Cardiac fibroblast (primary cell): ENCODE measurements at regions not wholly inside any gene's neighbourhood (a gene's known extent, or its start where the extent isn't known, plus 50 kb on each side); places are given as distances from the start of the nearest gene placed in this dataset.

ENCODE experiments used
- DNase-seq, 2 donors: peaks; one replicate each; pipeline versions ENCODE4 v3.0.0 to v3.0.0-alpha.2; 2010; ENCODE audit warnings: low read depth in 2 of 2
- H3K4me3 ChIP-seq, 2 donors: replicated peaks in 1 of 2; 1 replicate in 1 of 2; 2 replicates in 1 of 2; pipeline ENCODE4 v1.5.1; 2011; ENCODE audit warnings: low read depth in 2 of 2, low read length in 2 of 2, mild to moderate bottlenecking in 2 of 2, moderate library complexity in 1 of 2
- TF ChIP-seq, protein P1 (sequence below): IDR thresholded peaks from one replicate; pipeline ENCODE4 v1.5.1; 2011; ENCODE audit warnings: low read depth, mild to moderate bottlenecking, low read length, inconsistent platforms

DNA sequence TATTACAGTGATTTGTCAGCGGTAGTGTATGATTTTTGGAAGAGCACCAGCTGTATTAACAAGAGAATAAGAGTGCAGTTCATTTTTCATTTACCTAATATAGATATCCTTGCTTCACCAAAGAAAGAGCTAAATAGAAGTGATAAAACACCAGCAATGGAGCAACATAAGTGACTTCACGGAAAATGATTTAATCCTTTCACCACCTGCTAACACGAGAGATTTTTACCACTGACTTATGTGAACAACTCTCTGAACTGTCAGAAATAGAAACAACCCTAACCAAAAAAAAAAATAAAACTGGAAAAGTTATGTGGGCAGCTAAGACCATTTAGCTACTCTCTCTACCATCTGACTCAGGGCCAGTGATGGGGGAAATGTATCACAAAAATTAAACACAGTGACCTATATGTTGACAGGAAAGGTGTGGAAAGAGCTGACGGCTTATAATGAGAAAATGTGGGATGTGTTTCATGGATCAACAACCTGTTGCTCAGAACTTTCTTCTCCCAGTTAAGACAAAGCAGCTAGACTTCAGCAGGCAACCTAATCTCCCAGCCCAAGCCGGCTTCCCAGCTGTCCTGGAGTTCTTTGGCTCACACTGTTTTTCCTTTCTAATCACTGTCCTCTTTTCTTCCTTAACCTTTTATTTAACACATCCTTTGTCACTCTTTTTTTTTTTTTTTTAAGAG is 272.7 kb downstream of the SS18 start:
- no peak for DNase-seq
- no peak overlapping the region for H3K4me3 ChIP-seq
- TF ChIP-seq, protein P1, sequence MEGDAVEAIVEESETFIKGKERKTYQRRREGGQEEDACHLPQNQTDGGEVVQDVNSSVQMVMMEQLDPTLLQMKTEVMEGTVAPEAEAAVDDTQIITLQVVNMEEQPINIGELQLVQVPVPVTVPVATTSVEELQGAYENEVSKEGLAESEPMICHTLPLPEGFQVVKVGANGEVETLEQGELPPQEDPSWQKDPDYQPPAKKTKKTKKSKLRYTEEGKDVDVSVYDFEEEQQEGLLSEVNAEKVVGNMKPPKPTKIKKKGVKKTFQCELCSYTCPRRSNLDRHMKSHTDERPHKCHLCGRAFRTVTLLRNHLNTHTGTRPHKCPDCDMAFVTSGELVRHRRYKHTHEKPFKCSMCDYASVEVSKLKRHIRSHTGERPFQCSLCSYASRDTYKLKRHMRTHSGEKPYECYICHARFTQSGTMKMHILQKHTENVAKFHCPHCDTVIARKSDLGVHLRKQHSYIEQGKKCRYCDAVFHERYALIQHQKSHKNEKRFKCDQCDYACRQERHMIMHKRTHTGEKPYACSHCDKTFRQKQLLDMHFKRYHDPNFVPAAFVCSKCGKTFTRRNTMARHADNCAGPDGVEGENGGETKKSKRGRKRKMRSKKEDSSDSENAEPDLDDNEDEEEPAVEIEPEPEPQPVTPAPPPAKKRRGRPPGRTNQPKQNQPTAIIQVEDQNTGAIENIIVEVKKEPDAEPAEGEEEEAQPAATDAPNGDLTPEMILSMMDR = no peak

- TF ChIP-seq, protein P1 = no peak
- H3K4me3 ChIP-seq = no peak overlapping the region
- no peak for DNase-seq
These were observed 274.8 kb downstream of the SS18 start for GRCh38 chr18:25815659-25816058.

DNA sequence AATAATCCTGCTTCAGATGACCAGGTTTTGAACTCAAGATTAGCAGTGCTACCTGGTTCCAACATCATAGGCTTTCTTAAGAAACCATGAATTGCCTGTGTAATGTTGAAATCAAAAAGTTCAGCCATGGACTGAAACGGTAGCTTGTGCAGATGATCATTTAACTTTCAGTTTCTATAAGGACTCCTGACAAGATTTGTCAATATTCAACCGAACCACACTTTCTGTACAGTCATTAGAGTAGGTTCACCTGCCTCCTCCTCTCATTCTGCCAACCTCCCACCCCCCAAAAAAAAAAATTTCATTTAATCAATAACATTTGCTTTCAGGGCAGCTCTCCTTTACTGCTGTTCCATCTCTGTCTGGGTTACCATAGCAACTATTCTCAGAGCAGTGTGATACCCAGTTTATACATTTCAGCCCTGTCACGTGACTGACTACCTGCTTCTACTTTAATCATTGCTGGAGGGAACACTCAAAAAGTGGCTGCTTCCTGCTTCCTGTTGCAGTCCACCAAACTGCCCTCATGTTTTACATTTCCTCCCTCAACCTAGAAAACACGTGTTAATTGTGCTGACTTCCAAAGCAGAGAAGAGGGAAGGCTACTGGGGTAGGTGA is 275.5 kb downstream of the SS18 start:
- TF ChIP-seq, protein P1 = no peak
- DNase-seq = no peak
- H3K4me3 ChIP-seq = no peak overlapping the region

- DNase-seq = no peak
- H3K4me3 ChIP-seq = no peak overlapping the region
- TF ChIP-seq, protein P1 = no peak
These were observed 277.3 kb downstream of the SS18 start for GRCh38 chr18:25813110-25813509.

DNA sequence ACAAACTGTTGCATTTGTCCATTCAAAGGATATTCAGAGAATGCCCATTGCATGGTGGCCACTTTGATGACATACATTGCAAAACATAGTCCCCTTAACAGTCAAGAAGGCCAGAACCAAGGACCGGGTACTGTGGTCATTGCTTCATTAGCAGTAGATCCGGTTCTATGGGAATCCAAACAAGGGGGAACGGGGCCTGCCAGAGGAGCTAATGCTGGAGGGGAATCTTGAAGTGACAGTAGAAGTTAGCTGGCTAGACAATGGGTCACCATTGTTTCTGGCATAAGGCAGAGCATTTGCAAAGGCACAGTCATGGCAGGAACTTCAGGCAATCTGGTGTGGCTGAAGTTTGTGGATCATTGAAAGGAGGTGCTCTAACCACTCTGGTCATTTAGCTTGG is 279.7 kb downstream of the SS18 start:
- no peak for DNase-seq
- no peak overlapping the region for H3K4me3 ChIP-seq
- TF ChIP-seq, protein P1 = no peak

DNA sequence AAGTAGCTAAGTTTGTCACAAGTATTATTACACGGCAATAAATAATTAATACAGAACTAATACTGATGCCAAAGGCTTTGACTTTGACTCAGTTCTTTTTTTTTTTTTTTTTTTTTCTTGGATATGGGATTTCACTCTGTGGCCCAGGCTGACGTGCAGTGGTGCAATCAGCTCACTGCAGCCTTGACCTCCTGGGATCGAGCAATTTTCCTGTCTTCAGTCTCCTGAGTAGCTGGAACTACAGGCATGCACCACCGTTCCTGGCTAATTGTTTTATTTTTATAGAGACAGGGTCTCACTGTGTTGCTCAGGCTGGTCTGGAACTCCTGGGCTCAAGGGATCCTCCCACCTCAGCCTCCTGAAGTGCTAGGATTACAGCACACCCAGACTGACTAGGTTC is 284.5 kb downstream of the SS18 start:
- DNase-seq = no peak
- TF ChIP-seq, protein P1 = no peak
- H3K4me3 ChIP-seq = no peak overlapping the region
